MM.1S (cell line): ENCODE measurements at regions not wholly inside any gene's neighbourhood (a gene's known extent, or its start where the extent isn't known, plus 50 kb on each side); places are given as distances from the start of the nearest gene placed in this dataset.

Experiments used
- DNase-seq: peaks from one replicate; pipeline ENCODE4 v3.0.0-alpha.2; 2015
- H2AFZ ChIP-seq: fragments of 300-600 bp; sonication (generic); 2 replicates; pipeline ENCODE4 v1.6.0; 2016; ENCODE audit warnings: antibody characterized with exemption, low read length
- H3F3A ChIP-seq: fragments of 300-600 bp; sonication (generic); 2 replicates; pipeline ENCODE4 v1.6.1; 2016; ENCODE audit warnings: mild to moderate bottlenecking, antibody characterized with exemption, low read length, moderate library complexity, mixed read lengths; ENCODE audit not compliant: insufficient read depth
- H3K27ac ChIP-seq: fragments of 300-600 bp; sonication (generic); 2 replicates; pipeline ENCODE4 v1.5.1; 2016; ENCODE audit warnings: mild to moderate bottlenecking, low read length
- H3K27me3 ChIP-seq: fragments of 300-600 bp; sonication (generic); replicated peaks from 2 replicates; pipeline ENCODE4 v1.6.0; 2016; ENCODE audit warnings: low read length; ENCODE audit not compliant: insufficient read depth
- H3K36me3 ChIP-seq: fragments of 300-600 bp; sonication (generic); replicated peaks from 2 replicates; pipeline ENCODE4 v1.6.1; 2016; ENCODE audit warnings: mild to moderate bottlenecking, low read length, mixed read lengths; ENCODE audit not compliant: insufficient read depth
- H3K4me1 ChIP-seq: fragments of 300-600 bp; sonication (generic); 2 replicates; pipeline ENCODE4 v1.6.1; 2016; ENCODE audit warnings: low read length, mixed read lengths
- H3K4me2 ChIP-seq: fragments of 300-600 bp; sonication (generic); 2 replicates; pipeline ENCODE4 v1.6.0; 2016; ENCODE audit warnings: low read depth, low read length
- H3K4me3 ChIP-seq: fragments of 300-600 bp; sonication (generic); 2 replicates; pipeline ENCODE4 v1.5.1; 2016; ENCODE audit warnings: low read length, mixed read lengths
- H3K79me2 ChIP-seq: fragments of 300-600 bp; sonication (generic); 2 replicates; pipeline ENCODE4 v1.6.1; 2016; ENCODE audit warnings: mixed run types, low read length, mixed read lengths
- H3K9ac ChIP-seq: fragments of 300-600 bp; sonication (generic); 2 replicates; pipeline ENCODE4 v1.6.1; 2016; ENCODE audit warnings: low read length, mixed read lengths
- H3K9me2 ChIP-seq: fragments of 300-600 bp; sonication (generic); replicated peaks from 2 replicates; pipeline ENCODE4 v1.6.1; 2016; ENCODE audit warnings: mild to moderate bottlenecking, low read length, mixed read lengths; ENCODE audit not compliant: insufficient read depth
- H3K9me3 ChIP-seq: fragments of 300-600 bp; sonication (generic); replicated peaks from 2 replicates; pipeline ENCODE4 v1.6.1; 2016; ENCODE audit warnings: mild to moderate bottlenecking, low read length, mixed read lengths; ENCODE audit not compliant: insufficient read depth
- H4K20me1 ChIP-seq: fragments of 300-600 bp; sonication (generic); 2 replicates; pipeline ENCODE4 v1.6.1; 2016; ENCODE audit warnings: mild to moderate bottlenecking, low read length, moderate library complexity, mixed read lengths; ENCODE audit not compliant: insufficient read depth
- CTCF ChIP-seq: fragments of 300-600 bp; sonication (generic); IDR thresholded peaks from 2 replicates; pipeline ENCODE4 v1.5.1; 2016; ENCODE audit warnings: antibody characterized with exemption, low read length, mixed read lengths
- EZH2 ChIP-seq: fragments of 300-600 bp; sonication (generic); optimal IDR thresholded peaks from 2 replicates; pipeline ENCODE3; 2017; ENCODE audit warnings: low read depth, mild to moderate bottlenecking, antibody characterized with exemption, low read length, mixed read lengths
- EZH2phosphoT487 ChIP-seq: fragments of 300-600 bp; sonication (generic); IDR thresholded peaks from 2 replicates; pipeline ENCODE4 v1.6.1; 2018; ENCODE audit warnings: antibody characterized with exemption, low read length

- TF ChIP-seq CTCF (no peak), EZH2 (no peak), EZH2phosphoT487 (no peak)
- Histone ChIP-seq H3K27ac (no peak overlapping the region), H4K20me1 (no peaks in the 10 kb centered on the region), H3K4me3 (no peak overlapping the region), H3K4me1 (no peaks in the 10 kb centered on the region), H3K27me3 (no peaks in the 10 kb centered on the region), H3K4me2 (no peak overlapping the region), H3K9me3 (no peaks in the 10 kb centered on the region), H3K9ac (no peak overlapping the region), H2AFZ (no peak overlapping the region), H3F3A (no peaks in the 10 kb centered on the region), H3K79me2 (no peaks in the 10 kb centered on the region), H3K36me3 (no peaks in the 10 kb centered on the region), H3K9me2 (no peaks in the 10 kb centered on the region)
- DNase-seq = no peak
These were observed 800.5 kb upstream of the DIAPH2 start for GRCh38 chrX:95884186-95884585.

- no peaks in the 10 kb centered on the region for H3K27me3 ChIP-seq
- no peak overlapping the region for H3K4me2 ChIP-seq
- H3K9ac ChIP-seq = no peak overlapping the region
- H3F3A ChIP-seq = no peaks in the 10 kb centered on the region
- no peak overlapping the region for H3K4me3 ChIP-seq
- DNase-seq = no peak
- no peak for TF ChIP-seq EZH2
- no peak for TF ChIP-seq EZH2phosphoT487
- no peak for TF ChIP-seq CTCF
- H3K36me3 ChIP-seq = no peaks in the 10 kb centered on the region
- H3K79me2 ChIP-seq = no peaks in the 10 kb centered on the region
- H3K4me1 ChIP-seq = no peaks in the 10 kb centered on the region
- H3K9me2 ChIP-seq = no peaks in the 10 kb centered on the region
- no peak overlapping the region for H3K27ac ChIP-seq
- no peaks in the 10 kb centered on the region for H4K20me1 ChIP-seq
- H2AFZ ChIP-seq = no peak overlapping the region
- H3K9me3 ChIP-seq = no peaks in the 10 kb centered on the region
These were observed 799.6 kb upstream of the DIAPH2 start for GRCh38 chrX:95885074-95885473.

GRCh38 chrX:95889279-95889678 is 795.4 kb upstream of the DIAPH2 start:
- H3K9ac ChIP-seq = no peak overlapping the region
- H3K4me3 ChIP-seq = no peak overlapping the region
- no peaks in the 10 kb centered on the region for H3K9me3 ChIP-seq
- H3K4me2 ChIP-seq = no peak overlapping the region
- TF ChIP-seq EZH2 = no peak
- no peak for TF ChIP-seq EZH2phosphoT487
- TF ChIP-seq CTCF = no peak
- H3K36me3 ChIP-seq = no peaks in the 10 kb centered on the region
- no peaks in the 10 kb centered on the region for H3K27me3 ChIP-seq
- no peaks in the 10 kb centered on the region for H3K9me2 ChIP-seq
- no peak overlapping the region for H3K27ac ChIP-seq
- DNase-seq = no peak
- H3K4me1 ChIP-seq = no peaks in the 10 kb centered on the region
- H4K20me1 ChIP-seq = no peaks in the 10 kb centered on the region
- no peaks in the 10 kb centered on the region for H3F3A ChIP-seq
- no peak overlapping the region for H2AFZ ChIP-seq
- H3K79me2 ChIP-seq = no peaks in the 10 kb centered on the region
